EL (cell line): ENCODE measurements at regions not wholly inside any gene's neighbourhood (a gene's known extent, or its start where the extent isn't known, plus 50 kb on each side); places are given as distances from the start of the nearest gene placed in this dataset.

Experiments
- DNase-seq: peaks from one replicate; pipeline ENCODE4 v3.0.0-alpha.2; 2016

DNA sequence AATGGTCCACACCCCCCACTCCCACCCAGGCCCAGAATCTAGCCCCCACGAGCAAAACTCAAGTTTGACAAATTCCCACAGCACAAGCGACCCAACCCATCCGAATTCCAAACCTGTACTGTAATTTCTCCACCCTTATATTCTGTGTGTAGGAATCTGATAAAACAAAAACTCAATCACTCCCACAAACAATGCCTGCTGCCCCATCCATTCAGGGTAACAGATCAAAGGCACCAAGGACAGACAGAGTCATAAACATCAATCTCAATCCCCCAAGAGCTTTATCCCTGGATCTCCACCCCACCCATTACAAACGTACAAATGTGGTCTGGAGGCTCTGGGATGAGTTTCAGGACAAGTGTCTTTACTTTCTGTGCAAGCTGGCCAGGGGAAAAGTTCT is 157.8 kb downstream of the AXIN2 start:
- no peak for DNase-seq

DNA sequence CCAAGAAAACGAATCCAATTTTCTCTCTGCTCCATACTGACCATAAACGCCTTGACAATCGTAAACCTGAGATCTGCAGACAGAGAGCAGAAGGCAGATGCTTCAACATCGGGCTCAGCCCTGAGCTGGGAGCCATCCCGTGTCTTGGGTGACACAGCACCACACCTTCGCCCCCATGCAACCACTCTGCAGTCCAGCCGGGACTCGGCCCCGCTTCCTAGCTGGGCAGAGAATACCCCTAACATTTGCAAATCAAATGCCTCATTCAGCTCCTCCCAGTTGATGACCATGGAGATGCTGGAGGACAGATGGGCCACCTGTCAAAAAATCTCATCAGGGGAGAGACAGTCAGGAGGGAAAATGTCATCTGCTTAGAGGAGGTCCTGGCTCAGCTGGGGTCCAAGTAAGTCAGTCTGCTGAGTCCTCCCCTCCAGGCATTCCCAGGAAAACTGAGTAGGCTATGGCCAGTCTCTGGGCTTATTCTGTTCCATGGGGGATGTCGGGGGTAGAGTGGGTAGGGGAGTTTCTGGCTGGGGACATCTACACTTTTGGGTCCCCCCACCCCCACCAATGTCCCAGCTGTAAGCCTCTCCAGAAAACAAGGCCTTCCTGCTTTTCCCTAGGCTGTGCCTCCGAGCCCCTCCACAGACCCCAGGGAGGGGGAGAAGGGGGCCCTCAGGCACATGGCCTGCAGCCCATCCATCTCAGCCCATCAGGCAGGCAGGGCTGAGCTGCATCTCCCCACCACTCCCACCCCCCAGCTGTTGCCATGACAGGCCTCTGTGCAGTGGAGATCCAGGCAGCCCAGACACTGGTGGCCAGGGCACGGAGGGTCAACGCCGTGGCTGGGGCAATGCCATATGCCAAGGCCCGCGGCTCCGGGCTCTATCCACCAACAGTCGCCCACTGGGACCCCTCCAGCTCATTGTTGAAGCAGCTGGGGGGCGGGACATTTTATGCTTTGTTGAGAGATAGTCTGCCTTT is 158.6 kb downstream of the AXIN2 start:
- no peak for DNase-seq

DNA sequence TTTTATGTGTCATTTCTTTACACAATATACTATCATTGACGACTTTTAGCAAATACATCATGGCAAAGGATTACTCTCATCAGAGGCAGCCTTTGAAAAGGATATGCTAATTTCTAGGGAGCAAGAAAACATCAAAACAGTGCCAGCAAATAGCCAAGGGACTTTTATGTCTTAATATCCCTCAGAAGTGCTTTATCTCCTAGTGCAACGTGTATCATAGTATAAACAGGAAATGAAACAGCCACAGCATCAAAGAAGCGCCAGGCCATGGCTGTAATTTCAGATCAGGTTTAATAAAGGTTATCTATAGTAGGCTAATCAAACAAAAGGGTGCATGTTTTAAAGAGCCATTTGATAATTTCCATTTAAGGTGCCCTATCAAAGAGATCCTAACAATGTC is 159.9 kb downstream of the AXIN2 start:
- DNase-seq: no peak

DNA sequence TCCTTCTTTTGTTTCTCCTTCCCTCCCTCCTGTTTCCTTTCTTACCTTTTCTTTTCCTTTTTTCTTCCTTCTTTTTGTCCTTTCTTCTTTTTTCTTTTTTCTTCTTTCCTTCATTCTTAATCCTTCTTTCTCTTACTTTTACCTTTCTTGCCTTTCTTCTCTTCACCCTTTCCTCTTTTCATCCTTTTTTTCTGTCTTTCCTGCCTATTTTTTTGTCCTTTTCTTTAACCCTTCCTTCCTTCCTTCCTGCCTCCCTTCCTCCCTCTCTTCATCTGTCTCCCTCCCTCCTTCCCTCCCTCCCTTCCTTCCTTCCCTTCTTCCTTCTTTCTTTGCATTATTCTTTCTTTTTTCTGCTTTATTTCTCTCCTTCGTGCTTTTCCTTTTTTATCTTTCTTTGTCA is 160.7 kb downstream of the AXIN2 start:
- no peak for DNase-seq

DNA sequence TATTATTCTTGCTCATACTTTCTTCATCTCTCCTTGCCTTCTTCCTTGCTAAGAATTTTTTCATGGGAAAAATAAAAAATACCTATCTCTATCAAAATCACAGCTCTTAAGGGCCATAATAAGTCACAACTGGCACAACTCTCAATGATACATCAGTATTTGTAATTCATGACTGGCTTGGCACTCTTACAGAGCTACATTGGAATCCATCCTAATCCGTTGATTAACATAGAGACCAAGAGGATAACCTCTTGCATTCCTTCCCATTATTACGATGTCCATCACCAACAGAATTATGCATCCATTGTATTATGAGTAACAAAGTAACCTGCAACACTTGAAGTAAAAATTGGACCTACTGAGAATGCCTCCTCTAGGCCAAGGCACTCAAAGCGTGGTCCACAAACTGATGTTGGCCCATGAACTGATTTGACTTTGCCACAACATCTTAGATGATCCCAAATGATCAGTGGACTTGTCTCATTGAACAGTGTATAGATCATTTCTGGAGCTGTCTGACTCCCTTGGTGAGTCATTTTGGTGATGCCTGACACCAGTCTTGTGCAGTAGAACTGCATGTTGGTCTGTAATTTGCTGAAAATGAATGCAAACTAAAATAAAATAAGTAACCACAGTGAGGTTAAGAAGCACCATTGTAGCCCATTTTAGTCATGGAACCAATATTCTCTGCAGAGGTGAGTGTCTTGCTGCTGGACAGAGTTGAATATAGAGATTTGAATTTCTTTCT is 163.2 kb downstream of the AXIN2 start:
- DNase-seq: no peak

DNA sequence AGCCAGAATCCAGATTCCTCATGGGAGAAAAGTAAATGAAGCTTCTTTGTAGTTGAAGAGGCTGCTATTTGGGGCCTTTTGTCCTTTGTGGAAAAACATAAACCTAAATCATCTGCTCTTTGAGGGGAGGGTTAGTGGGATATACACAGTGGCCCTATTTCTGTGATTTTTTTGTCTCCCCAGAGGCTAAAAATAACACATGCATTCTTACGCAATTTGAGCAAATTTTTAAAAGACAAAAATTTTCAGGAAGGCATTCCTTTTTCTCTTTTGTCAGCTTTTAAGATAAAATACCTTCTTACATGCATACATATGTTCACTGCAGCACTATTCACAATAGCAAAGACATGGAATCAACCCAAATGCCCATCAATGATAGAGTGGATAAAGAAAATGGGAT is 165.5 kb downstream of the AXIN2 start:
- DNase-seq: no peak

DNA sequence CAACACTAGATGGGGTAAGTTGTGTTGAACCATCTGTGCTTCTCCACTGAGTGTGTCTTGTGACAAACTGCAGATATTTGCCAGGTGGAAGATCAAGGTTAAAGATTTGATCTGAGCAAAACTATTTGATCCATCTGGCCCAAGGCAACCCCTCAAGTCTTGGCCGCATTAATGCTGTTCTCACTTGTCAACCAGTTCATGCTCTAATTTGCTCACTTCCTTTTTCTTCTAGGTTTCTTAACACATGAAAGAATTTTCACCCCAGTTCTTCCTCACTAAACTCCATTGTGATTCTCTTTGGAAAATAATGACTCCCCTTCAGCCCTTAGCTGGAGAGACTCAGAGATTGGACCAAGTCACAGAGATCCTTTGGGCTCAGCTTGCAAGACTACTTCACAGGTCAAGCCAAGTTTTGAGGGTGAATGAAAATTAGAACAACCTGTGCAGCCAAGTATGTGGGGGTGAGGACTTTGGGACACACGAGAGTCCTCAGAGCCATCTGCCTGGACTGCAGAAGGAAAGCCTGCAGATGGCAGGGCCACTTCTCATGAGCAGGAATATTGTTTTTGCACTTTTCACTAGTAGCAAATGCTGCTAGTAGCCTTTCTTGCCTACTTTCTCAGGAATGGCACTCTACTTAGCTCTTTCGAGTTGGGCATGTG is 166.5 kb downstream of the AXIN2 start:
- no peak for DNase-seq

DNA sequence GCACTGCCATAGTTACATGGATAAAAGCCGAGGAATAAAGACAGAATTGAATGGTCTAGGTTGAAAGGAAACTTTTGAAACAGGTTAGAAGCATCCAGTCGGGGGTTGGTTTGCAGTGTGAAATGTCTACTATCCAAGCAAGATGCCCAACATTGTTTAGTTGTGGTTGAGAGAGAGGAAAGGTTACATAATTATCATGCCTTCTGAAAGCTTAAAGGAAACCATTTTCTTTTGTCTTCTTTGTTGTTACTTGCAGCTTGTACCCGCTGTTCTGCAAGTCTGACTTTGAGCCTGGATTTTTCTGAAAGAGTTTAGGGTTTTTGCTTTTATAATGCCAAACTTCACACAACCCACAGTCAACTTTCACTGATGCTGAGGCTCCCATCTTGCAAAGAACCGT is 167.9 kb downstream of the AXIN2 start:
- DNase-seq: no peak

DNA sequence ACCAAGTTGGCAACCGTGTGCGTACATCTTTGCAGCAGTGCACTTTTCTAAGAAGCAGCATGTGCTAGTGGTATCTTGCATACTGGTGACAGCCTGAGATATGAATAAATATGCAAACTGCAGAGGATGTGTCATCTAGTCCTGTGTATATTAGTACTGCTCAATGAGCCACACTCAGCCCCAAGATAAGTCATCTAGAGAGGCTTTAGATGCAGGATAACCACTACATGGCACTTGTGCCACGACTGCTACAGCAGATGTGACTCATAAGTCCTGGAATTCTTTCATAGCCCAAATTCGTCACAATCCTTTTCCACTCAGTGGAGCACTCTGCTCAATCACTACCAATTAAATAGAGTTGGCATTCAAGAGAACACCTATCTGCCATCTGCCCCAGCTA is 171.5 kb downstream of the AXIN2 start:
- DNase-seq: peak; percentile 89

DNA sequence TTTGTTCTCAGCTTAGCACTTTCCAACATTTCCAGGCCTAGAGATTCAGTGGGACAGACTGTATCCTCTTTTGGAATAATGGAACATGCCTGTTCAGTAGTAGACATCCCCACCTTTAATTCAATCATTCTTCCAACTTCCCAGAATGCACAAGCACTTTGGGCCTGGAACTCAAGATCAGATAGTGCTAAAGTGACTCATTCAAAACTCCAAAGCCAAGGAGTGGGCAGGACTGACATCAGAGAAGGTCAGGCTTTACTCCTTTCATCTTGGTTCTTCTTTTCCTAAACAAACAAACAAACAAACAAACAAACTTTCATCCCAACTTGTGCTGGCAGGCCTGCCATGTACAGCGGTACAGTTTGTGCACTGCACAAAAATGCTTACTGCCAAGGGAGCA is 172.0 kb downstream of the AXIN2 start:
- DNase-seq: peak; percentile 60

DNA sequence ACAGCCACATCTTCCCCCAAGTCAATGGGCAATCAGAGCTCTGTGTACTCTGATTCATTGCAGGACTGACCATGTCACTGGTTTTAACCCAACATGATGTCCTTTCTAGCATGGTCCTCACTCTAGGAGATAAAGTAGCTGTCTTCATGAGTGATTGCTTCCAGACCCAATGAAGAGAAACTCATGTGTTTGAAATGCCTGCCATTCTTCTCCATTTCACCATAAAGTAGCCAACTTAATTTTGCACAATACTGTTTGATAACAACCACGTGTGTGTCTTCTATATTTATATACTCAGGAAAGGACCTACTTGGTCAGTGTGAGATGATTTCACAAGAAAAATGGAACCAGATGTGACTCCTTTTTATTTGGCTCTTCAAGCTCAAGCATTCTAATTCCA is 172.5 kb downstream of the AXIN2 start:
- DNase-seq: peak; percentile 4

DNA sequence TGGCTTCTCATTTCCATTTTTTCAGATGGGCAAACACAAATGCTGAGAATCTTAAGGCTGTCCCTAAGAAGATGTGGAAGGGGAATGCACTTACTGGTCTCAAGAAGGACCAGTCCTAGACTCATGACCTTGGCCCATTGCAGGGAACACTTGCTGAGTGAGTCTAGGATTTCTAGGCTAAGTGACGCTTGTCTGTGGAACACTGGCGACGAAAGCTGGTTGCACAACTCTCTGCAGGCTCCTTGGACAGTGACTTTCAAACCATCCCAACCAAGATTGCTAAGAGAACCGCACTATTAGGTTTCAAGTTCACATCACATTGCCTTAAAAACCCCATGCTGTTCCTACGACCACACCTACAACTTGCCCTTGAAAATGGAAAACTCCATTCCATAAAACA is 174.1 kb downstream of the AXIN2 start:
- no peak for DNase-seq

DNA sequence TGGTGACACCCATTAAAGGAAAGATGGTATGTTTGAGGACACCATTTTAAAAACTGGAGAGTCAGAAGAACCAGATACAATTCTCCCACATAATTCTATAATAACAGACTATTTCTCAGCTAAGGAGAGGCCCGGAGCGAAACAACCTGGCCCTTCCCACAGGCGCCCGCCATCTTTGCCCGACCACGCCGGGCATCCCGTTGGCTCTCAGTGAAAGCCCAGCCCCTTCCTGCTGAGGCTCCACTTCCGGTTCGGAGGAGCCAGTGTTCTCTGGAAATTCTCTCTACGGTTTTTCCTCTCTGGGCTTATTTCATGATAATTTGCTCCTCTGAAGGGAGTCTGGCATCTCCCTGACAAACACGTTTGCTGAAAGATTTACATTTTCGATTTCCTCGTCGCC is 175.7 kb downstream of the AXIN2 start:
- DNase-seq: no peak

DNA sequence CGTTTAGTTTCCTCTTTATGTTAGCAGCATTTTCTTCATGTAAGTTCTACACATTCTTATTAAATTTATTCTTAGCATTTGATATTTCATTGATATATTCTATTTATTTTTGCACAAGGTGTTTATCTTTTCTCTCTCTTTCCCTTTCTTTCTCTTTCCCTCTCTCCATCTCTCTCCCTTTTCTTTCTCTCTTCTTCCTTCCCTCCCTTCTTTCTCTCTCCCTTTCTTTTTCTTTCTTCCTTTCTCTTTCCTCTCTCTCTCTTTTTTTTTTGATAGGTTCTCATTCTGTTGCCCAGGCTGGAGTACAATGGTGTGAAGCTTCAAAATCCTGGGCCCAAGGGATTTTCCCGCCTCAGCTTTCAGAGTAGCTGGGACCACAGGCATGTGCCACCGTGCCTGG is 176.4 kb downstream of the AXIN2 start:
- no peak for DNase-seq

DNA sequence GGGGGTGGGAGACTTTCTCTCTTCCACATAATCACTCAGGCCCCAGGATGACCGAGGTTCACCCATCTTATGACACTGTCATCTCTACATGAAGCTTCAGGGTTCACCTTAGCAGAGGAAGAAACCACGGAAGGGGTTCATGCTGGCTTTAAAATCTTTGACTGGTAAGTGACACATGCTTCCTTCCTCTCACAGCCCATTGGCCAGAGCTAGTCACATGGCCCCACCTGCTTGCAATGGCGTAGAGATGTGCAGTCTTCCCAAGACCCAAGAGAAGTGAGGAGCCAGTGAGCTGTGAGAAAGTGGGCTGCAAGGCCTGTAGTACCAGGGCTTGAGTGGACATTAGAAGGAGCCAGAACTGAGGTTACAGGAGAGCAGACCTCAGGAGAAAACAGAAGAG is 180.3 kb downstream of the AXIN2 start:
- DNase-seq: no peak

DNA sequence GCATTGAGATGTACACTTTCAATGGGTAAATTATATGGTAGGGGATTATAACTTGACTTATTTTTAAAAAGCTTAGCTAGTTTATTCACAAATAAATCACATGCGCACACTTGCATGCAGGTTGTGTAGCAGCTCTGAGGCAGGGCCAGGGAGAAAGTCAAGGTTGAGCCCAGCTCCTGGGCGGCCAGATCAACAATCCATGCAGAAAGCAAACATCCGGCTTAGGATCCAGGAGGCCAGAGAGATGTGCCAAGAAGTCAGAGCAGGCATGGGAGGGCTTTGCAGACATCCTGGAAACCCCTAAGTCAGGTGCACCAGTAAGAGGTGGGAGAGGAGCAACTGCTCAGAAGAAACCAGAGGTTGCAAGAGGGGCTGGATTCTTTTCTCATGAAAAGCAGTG is 186.5 kb downstream of the AXIN2 start:
- no peak for DNase-seq

DNA sequence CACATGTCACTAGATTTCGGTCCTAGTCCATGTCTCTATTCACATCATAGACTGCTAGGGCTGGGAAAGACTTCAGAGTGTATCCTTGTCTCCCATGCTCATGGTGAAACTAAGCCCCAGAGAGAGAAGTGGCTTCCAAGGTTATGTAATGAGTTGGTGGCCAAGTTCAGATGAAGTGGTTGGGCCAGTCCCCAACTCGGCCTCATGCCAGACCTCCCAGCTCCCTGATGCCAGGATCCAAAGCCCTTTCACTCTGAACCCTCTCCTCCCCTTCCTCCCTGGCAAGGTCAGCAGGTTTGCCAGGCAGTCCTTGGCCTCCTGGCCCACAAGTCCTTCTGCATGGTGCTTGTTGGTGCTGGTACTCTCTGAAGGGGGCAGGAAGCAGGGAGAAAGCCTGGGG is 189.7 kb downstream of the AXIN2 start:
- no peak for DNase-seq

DNA sequence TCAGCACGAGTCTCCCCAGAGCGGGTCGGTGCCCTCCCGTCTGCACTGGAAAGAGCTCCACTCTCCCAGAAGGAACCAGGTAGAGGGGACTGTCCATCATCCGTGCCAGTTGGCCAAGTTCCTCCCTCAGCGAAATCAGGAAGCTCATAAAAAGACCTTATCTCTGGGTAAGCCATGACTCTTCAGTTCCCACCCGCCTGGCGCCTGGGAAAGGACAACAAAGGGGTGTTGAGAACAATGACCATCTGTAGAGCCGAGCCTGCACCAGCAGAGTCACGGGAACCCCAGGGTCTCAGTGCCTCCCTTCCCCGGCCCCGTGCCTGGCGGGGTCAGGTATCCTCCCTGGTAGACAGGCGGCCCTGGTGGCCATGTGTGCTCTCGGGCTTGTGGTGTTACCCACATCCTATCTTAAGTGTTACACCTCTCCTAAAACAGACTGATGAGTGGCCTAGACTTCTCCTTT is 190.7 kb downstream of the AXIN2 start:
- DNase-seq: no peak

DNA sequence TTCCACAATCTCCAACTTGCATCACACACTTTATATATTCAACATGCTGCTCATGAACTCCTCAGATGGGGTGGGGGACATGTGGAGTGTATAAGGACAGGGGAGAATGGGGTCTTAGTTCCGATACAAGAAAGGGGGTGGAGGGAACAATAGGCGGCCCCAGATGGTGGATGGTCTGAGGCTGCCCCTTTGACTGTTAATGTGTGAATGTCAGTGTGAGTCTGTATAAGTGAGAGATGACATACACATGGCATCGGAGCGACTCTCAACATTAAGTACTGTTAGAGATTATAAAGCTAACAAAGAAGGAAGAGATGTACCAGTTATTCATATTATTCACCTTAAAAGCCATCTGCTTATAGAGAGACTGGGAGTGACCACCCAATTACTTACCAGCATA is 193.1 kb downstream of the AXIN2 start:
- DNase-seq: no peak

DNA sequence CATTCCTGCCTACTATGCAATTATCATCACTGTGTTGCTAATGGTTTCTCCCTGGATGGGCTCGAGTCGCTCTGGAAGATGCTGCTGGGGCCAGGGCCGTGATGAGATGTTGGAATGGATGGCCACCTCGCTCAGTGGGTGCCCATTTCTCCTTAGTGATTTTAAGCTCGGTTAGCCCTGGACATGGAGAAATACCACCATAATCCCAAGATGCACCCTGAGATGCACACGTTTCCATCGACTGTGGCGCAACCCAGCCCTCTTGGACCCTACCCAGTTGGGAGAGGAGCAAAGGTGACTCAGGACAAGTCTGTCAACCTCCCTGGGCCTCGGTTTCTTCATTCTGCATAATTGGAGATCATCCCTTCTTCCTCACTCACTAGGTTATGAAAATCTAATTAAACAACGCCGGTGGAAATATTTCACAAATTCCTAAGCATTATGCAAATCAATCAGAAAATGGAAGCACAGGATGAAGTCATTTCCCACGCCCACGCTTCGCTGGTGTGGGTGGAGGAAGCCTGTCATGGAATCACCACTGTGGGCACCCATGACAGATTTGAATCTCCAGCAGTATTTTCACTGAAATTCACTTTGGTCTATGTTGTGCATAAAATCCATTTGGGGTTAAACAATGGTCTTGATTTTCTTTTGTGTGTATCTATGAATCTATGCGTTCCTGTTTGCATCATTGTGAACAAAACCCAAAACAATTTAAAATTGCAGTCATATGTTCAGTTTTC is 195.2 kb downstream of the AXIN2 start:
- DNase-seq: no peak

DNA sequence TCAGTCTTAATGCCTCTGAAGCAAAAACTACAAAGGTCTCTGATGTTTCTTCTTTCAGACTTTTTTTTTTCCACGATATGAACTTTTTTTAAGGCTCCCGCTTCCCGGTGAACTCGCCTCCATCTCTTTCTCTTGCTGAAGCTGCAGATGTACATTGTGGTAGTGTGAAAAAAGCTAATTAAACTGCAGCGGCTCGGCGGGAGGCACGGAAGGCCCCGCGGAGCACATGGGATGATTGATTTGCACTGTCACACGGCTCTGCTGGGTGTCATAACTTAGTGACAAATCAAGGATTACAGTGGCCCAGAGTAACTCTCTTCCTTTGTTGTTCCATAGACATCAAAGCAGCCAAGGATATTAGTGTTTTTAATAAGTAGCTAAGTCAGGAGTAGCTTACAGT is 196.3 kb downstream of the AXIN2 start:
- no peak for DNase-seq

DNA sequence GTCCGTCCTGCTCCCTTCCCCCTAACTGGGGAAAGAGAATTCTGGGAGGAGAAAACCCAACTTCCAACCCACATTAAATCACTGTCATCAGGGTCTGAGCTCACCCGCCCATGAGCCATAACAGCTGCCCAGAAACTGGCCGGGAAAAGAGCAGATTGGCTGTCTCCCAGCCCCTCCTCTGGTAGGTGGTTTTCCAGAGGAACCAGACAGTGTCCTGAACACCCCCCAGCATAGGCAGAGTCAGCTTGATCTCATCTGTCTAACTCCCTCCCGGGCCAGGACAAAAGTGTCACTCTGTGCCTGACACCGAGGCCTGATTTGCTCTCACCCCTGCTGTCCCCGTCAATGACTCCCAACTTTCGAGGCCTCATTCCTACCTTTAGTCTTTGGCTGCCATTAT is 197.0 kb downstream of the AXIN2 start:
- DNase-seq: no peak

DNA sequence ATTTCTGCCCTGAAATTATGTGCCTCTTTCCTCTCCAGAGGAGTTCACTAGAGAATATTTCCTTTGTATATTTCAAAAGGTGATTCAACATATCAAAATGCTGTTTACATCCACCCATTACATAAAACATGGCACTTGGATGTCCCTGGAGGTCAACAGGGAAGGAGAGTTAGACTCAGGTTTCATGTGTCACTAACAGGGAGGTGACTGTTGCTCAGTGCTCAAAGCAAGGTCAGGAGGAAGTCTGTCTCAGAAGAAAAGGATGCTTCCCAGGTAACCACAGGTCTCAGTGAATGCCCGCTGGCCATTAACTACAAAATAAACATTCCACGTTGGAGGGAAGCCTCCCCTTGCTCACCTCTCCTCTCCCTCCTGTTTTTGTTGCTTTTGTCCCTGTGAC is 198.6 kb downstream of the AXIN2 start:
- no peak for DNase-seq
